RWPE2 (cell line): ENCODE measurements at regions not wholly inside any gene's neighbourhood (a gene's known extent, or its start where the extent isn't known, plus 50 kb on each side); places are given as distances from the start of the nearest gene placed in this dataset.

ENCODE experiments used
- ATAC-seq: fragments of 200-7000 bp; cut with Tn5 transposase; 3 replicates; pipeline ENCODE4 v1.9.1; 2021; ENCODE audit warnings: low read depth
- DNase-seq: peaks from one replicate; pipeline ENCODE4 v3.0.0-alpha.2; 2020; ENCODE audit warnings: low spot score
- H3K27ac ChIP-seq: fragments of 450-650 bp; 2 replicates; pipeline ENCODE4 v1.5.1; 2017; ENCODE audit warnings: mild to moderate bottlenecking; ENCODE audit not compliant: poor library complexity, severe bottlenecking
- H3K27me3 ChIP-seq: fragments of 250-450 bp; sonication (Bioruptor Pico); 2 replicates; pipeline ENCODE4 v1.5.1; 2021; ENCODE audit warnings: mild to moderate bottlenecking, moderate library complexity; ENCODE audit not compliant: insufficient read depth, poor library complexity, severe bottlenecking
- H3K36me3 ChIP-seq: fragments of 250-450 bp; sonication (Bioruptor Pico); 2 replicates; pipeline ENCODE4 v1.5.1; 2020; ENCODE audit warnings: low read depth, mild to moderate bottlenecking, moderate library complexity
- H3K4me1 ChIP-seq: fragments of 250-450 bp; sonication (Bioruptor Pico); 2 replicates; pipeline ENCODE4 v1.5.1; 2021; ENCODE audit warnings: mild to moderate bottlenecking, moderate library complexity; ENCODE audit not compliant: insufficient read depth, poor library complexity, severe bottlenecking
- H3K4me3 ChIP-seq: fragments of 250-450 bp; sonication (Bioruptor Pico); 2 replicates; pipeline ENCODE4 v1.5.1; 2021; ENCODE audit warnings: mild to moderate bottlenecking, moderate library complexity; ENCODE audit not compliant: severe bottlenecking
- H3K9me3 ChIP-seq: fragments of 250-450 bp; sonication (Bioruptor Pico); 2 replicates; pipeline ENCODE4 v1.5.1; 2021; ENCODE audit warnings: mild to moderate bottlenecking, moderate library complexity; ENCODE audit not compliant: severe bottlenecking
- CTCF ChIP-seq: fragments of 450-650 bp; IDR thresholded peaks from one replicate; pipeline ENCODE4 v1.5.1; 2017; ENCODE audit warnings: mild to moderate bottlenecking, moderate library complexity; ENCODE audit not compliant: poor library complexity, severe bottlenecking

DNA sequence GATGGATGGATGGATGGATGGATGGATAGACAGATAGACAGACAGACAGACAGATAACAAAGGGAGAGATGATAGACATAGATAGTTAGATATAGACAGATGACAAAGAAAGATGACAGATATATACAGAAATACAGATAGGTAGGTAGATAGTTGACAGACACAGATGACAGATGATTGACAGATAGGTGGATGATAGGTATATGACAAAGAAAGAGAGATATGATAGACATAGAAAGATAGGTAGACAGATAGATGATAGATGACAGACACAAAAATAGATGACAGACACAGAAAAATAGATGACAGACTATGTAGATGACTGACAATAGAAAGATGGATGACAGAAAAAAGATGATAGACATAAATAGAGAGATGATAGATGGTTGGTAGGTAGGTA, 200.0 kb upstream of the TAS2R1 start:
- DNase-seq: no peak
- no peak for ATAC-seq
- Histone ChIP-seq H3K27ac (no peak overlapping the region), H3K36me3 (no peaks in the 10 kb centered on the region), H3K4me3 (no peak overlapping the region), H3K4me1 (no peaks in the 10 kb centered on the region), H3K9me3 (no peaks in the 10 kb centered on the region), H3K27me3 (no peaks in the 10 kb centered on the region)
- no peak for TF ChIP-seq CTCF

GRCh38 chr5:9829621-9830020, 199.5 kb upstream of the TAS2R1 start:
- TF ChIP-seq CTCF: no peak
- no peak overlapping the region for H3K27ac ChIP-seq
- no peak for ATAC-seq
- no peaks in the 10 kb centered on the region for H3K4me1 ChIP-seq
- H3K27me3 ChIP-seq: no peaks in the 10 kb centered on the region
- no peak overlapping the region for H3K4me3 ChIP-seq
- no peaks in the 10 kb centered on the region for H3K36me3 ChIP-seq
- no peaks in the 10 kb centered on the region for H3K9me3 ChIP-seq
- DNase-seq: no peak

GRCh38 chr5:9820691-9821449, 190.7 kb upstream of the TAS2R1 start:
- ATAC-seq: no peak; the same call in 2 of the 3 replicates

GRCh38 chr5:9818340-9818845, 188.2 kb upstream of the TAS2R1 start:
- TF ChIP-seq CTCF: no peak
- no peaks in the 10 kb centered on the region for H3K4me1 ChIP-seq
- peaks cover 12% of the 10 kb centered on the region for H3K27me3 ChIP-seq
- no peak overlapping the region for H3K27ac ChIP-seq
- no peaks in the 10 kb centered on the region for H3K36me3 ChIP-seq
- no peak for DNase-seq
- no peaks in the 10 kb centered on the region for H3K9me3 ChIP-seq
- no peak overlapping the region for H3K4me3 ChIP-seq
- no peak for ATAC-seq

More at GRCh38 chr5:9820691-9821449, 190.7 kb upstream of the TAS2R1 start:
- Histone ChIP-seq H3K4me1 (no peaks in the 10 kb centered on the region), H3K4me3 (no peak overlapping the region), H3K9me3 (no peaks in the 10 kb centered on the region), H3K27ac (no peak overlapping the region), H3K27me3 (peaks cover 3% of the 10 kb centered on the region), H3K36me3 (no peaks in the 10 kb centered on the region)
- no peak for TF ChIP-seq CTCF
- DNase-seq: no peak

DNA sequence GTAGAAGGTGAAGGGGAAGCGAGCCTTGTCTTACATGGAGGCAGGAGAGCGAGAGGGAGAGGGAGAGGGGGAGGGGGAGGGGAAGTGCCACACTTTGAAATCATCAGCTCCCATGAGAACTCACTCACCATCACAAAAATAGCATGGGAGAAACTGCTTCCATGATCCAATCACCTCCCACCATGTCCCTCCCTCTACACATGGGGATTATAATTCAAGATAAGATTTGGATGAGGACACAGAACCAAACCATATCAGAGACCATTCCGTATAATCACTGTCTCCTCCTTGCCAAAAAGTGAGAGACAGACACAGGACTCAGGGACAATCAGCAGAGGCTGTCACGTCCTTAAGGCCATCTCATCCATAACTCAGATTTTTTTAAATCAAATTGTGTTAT, 187.7 kb upstream of the TAS2R1 start:
- H3K36me3 ChIP-seq: no peaks in the 10 kb centered on the region
- DNase-seq (no peak), ATAC-seq (no peak)
- peaks cover 15% of the 10 kb centered on the region for H3K27me3 ChIP-seq
- no peaks in the 10 kb centered on the region for H3K9me3 ChIP-seq
- no peak overlapping the region for H3K4me3 ChIP-seq
- no peak for TF ChIP-seq CTCF
- H3K4me1 ChIP-seq: no peaks in the 10 kb centered on the region
- no peak overlapping the region for H3K27ac ChIP-seq
